ENCODE measurements at regions not wholly inside any gene's neighbourhood (a gene's known extent, or its start where the extent isn't known, plus 50 kb on each side); places are given as distances from the start of the nearest gene placed in this dataset.

GRCh38 chr12:13817131-13817530 lies 164.3 kb downstream of the GRIN2B start:
- H3K27me3 ChIP-seq (ENCODE audit: low read depth), result no peaks in the 10 kb centered on the region
- no peaks in the 10 kb centered on the region for H3K4me1 ChIP-seq
- DNase-seq (ENCODE audit: low spot score in 2 of 2), result no peak
- in situ Hi-C loops (cut with MboI; ENCODE audit: low sequenced_read_pairs), result no loop called here
- no peaks in the 10 kb centered on the region for H3K9me3 ChIP-seq
- no peaks in the 10 kb centered on the region for H3K36me3 ChIP-seq (replicated peaks)
- no peak overlapping the region for H3K4me3 ChIP-seq

- Histone ChIP-seq H3K36me3 (replicated peaks) (no peaks in the 10 kb centered on the region), H3K27me3 (ENCODE audit: low read depth) (no peaks in the 10 kb centered on the region), H3K9me3 (no peaks in the 10 kb centered on the region), H3K4me3 (no peak overlapping the region), H3K4me1 (no peaks in the 10 kb centered on the region)
- in situ Hi-C loops (cut with MboI; ENCODE audit: low sequenced_read_pairs), result no loop called here
- no peak for DNase-seq (ENCODE audit: low spot score in 2 of 2)
Measured at GRCh38 chr12:13816394-13816793, 165.0 kb downstream of the GRIN2B start.

- in situ Hi-C loops (cut with MboI; ENCODE audit: low sequenced_read_pairs), result no loop called here
- DNase-seq (ENCODE audit: low spot score in 2 of 2), result no peak
- no peaks in the 10 kb centered on the region for H3K4me1 ChIP-seq
- H3K4me3 ChIP-seq, result no peak overlapping the region
- H3K27me3 ChIP-seq (ENCODE audit: low read depth), result no peaks in the 10 kb centered on the region
- no peaks in the 10 kb centered on the region for H3K36me3 ChIP-seq (replicated peaks)
- no peaks in the 10 kb centered on the region for H3K9me3 ChIP-seq
Measured at GRCh38 chr12:13812168-13812567, 169.2 kb downstream of the GRIN2B start.

GRCh38 chr12:13811061-13811460 lies 170.3 kb downstream of the GRIN2B start:
- Histone ChIP-seq H3K4me3 (no peak overlapping the region), H3K27me3 (ENCODE audit: low read depth) (no peaks in the 10 kb centered on the region), H3K4me1 (no peaks in the 10 kb centered on the region), H3K36me3 (replicated peaks) (no peaks in the 10 kb centered on the region), H3K9me3 (no peaks in the 10 kb centered on the region)
- in situ Hi-C loops (cut with MboI; ENCODE audit: low sequenced_read_pairs), result no loop called here
- DNase-seq (ENCODE audit: low spot score in 2 of 2), result no peak

- Histone ChIP-seq H3K27me3 (ENCODE audit: low read depth) (no peaks in the 10 kb centered on the region), H3K9me3 (no peaks in the 10 kb centered on the region), H3K36me3 (replicated peaks) (no peaks in the 10 kb centered on the region), H3K4me3 (no peak overlapping the region), H3K4me1 (no peaks in the 10 kb centered on the region)
- in situ Hi-C loops (cut with MboI; ENCODE audit: low sequenced_read_pairs), result no loop called here
- no peak for DNase-seq (ENCODE audit: low spot score in 2 of 2)
Measured at GRCh38 chr12:13805041-13805440, 176.4 kb downstream of the GRIN2B start.

- no peaks in the 10 kb centered on the region for H3K36me3 ChIP-seq (replicated peaks)
- H3K4me3 ChIP-seq, result no peak overlapping the region
- no peaks in the 10 kb centered on the region for H3K4me1 ChIP-seq
- DNase-seq (ENCODE audit: low spot score in 2 of 2), result no peak
- no peaks in the 10 kb centered on the region for H3K27me3 ChIP-seq (ENCODE audit: low read depth)
- in situ Hi-C loops (cut with MboI; ENCODE audit: low sequenced_read_pairs), result no loop called here
- no peaks in the 10 kb centered on the region for H3K9me3 ChIP-seq
Measured at GRCh38 chr12:13801543-13801942, 179.9 kb downstream of the GRIN2B start.

GRCh38 chr12:13799574-13799973 lies 181.8 kb downstream of the GRIN2B start:
- no peaks in the 10 kb centered on the region for H3K27me3 ChIP-seq (ENCODE audit: low read depth)
- no peaks in the 10 kb centered on the region for H3K36me3 ChIP-seq (replicated peaks)
- in situ Hi-C loops (cut with MboI; ENCODE audit: low sequenced_read_pairs), result no loop called here
- H3K4me1 ChIP-seq, result no peaks in the 10 kb centered on the region
- DNase-seq (ENCODE audit: low spot score in 2 of 2), result no peak
- H3K4me3 ChIP-seq, result no peak overlapping the region
- no peaks in the 10 kb centered on the region for H3K9me3 ChIP-seq

- Histone ChIP-seq H3K4me1 (no peaks in the 10 kb centered on the region), H3K27me3 (ENCODE audit: low read depth) (no peaks in the 10 kb centered on the region), H3K4me3 (no peak overlapping the region), H3K36me3 (replicated peaks) (no peaks in the 10 kb centered on the region), H3K9me3 (no peaks in the 10 kb centered on the region)
- in situ Hi-C loops (cut with MboI; ENCODE audit: low sequenced_read_pairs), result no loop called here
- no peak for DNase-seq (ENCODE audit: low spot score in 2 of 2)
Measured at GRCh38 chr12:13798162-13798561, 183.2 kb downstream of the GRIN2B start.

GRCh38 chr12:13794706-13795105 lies 186.7 kb downstream of the GRIN2B start:
- no peaks in the 10 kb centered on the region for H3K27me3 ChIP-seq (ENCODE audit: low read depth)
- in situ Hi-C loops (cut with MboI; ENCODE audit: low sequenced_read_pairs), result no loop called here
- H3K36me3 ChIP-seq (replicated peaks), result no peaks in the 10 kb centered on the region
- no peaks in the 10 kb centered on the region for H3K4me1 ChIP-seq
- no peak for DNase-seq (ENCODE audit: low spot score in 2 of 2)
- H3K4me3 ChIP-seq, result no peak overlapping the region
- no peaks in the 10 kb centered on the region for H3K9me3 ChIP-seq

- in situ Hi-C loops (cut with MboI; ENCODE audit: low sequenced_read_pairs), result no loop called here
- no peaks in the 10 kb centered on the region for H3K4me1 ChIP-seq
- H3K36me3 ChIP-seq (replicated peaks), result no peaks in the 10 kb centered on the region
- no peak for DNase-seq (ENCODE audit: low spot score in 2 of 2)
- no peak overlapping the region for H3K4me3 ChIP-seq
- H3K27me3 ChIP-seq (ENCODE audit: low read depth), result no peaks in the 10 kb centered on the region
- H3K9me3 ChIP-seq, result no peaks in the 10 kb centered on the region
Measured at GRCh38 chr12:13790317-13790716, 191.1 kb downstream of the GRIN2B start.

- Histone ChIP-seq H3K4me3 (no peak overlapping the region), H3K27me3 (ENCODE audit: low read depth) (no peaks in the 10 kb centered on the region), H3K36me3 (replicated peaks) (no peaks in the 10 kb centered on the region), H3K9me3 (no peaks in the 10 kb centered on the region), H3K4me1 (no peaks in the 10 kb centered on the region)
- in situ Hi-C loops (cut with MboI; ENCODE audit: low sequenced_read_pairs), result no loop called here
- DNase-seq (ENCODE audit: low spot score in 2 of 2), result no peak
Measured at GRCh38 chr12:13788626-13789025, 192.8 kb downstream of the GRIN2B start.

GRCh38 chr12:13786646-13787045 lies 194.8 kb downstream of the GRIN2B start:
- in situ Hi-C loops (cut with MboI; ENCODE audit: low sequenced_read_pairs), result no loop called here
- H3K9me3 ChIP-seq, result no peaks in the 10 kb centered on the region
- H3K4me3 ChIP-seq, result no peak overlapping the region
- H3K27me3 ChIP-seq (ENCODE audit: low read depth), result no peaks in the 10 kb centered on the region
- H3K4me1 ChIP-seq, result no peaks in the 10 kb centered on the region
- no peak for DNase-seq (ENCODE audit: low spot score in 2 of 2)
- no peaks in the 10 kb centered on the region for H3K36me3 ChIP-seq (replicated peaks)

- no peaks in the 10 kb centered on the region for H3K9me3 ChIP-seq
- in situ Hi-C loops (cut with MboI; ENCODE audit: low sequenced_read_pairs), result no loop called here
- no peak overlapping the region for H3K4me3 ChIP-seq
- no peaks in the 10 kb centered on the region for H3K36me3 ChIP-seq (replicated peaks)
- no peaks in the 10 kb centered on the region for H3K27me3 ChIP-seq (ENCODE audit: low read depth)
- no peak for DNase-seq (ENCODE audit: low spot score in 2 of 2)
- no peaks in the 10 kb centered on the region for H3K4me1 ChIP-seq
Measured at GRCh38 chr12:13784504-13784903, 196.9 kb downstream of the GRIN2B start.

GRCh38 chr12:13780453-13780852 lies 200.9 kb downstream of the GRIN2B start:
- Histone ChIP-seq H3K4me3 (no peak overlapping the region), H3K4me1 (no peaks in the 10 kb centered on the region), H3K9me3 (no peaks in the 10 kb centered on the region), H3K36me3 (replicated peaks) (no peaks in the 10 kb centered on the region), H3K27me3 (ENCODE audit: low read depth) (no peaks in the 10 kb centered on the region)
- in situ Hi-C loops (cut with MboI; ENCODE audit: low sequenced_read_pairs), result no loop called here
- no peak for DNase-seq (ENCODE audit: low spot score in 2 of 2)

- H3K9me3 ChIP-seq, result no peaks in the 10 kb centered on the region
- no peak overlapping the region for H3K4me3 ChIP-seq
- in situ Hi-C loops (cut with MboI; ENCODE audit: low sequenced_read_pairs), result no loop called here
- H3K36me3 ChIP-seq (replicated peaks), result no peaks in the 10 kb centered on the region
- DNase-seq (ENCODE audit: low spot score in 2 of 2), result no peak
- no peaks in the 10 kb centered on the region for H3K27me3 ChIP-seq (ENCODE audit: low read depth)
- H3K4me1 ChIP-seq, result no peaks in the 10 kb centered on the region
Measured at GRCh38 chr12:13777374-13777773, 204.0 kb downstream of the GRIN2B start.

Data from HAP-1 (cell line).